ENCODE measurements at regions not wholly inside any gene's neighbourhood (a gene's known extent, or its start where the extent isn't known, plus 50 kb on each side); places are given as distances from the start of the nearest gene placed in this dataset.

DNA sequence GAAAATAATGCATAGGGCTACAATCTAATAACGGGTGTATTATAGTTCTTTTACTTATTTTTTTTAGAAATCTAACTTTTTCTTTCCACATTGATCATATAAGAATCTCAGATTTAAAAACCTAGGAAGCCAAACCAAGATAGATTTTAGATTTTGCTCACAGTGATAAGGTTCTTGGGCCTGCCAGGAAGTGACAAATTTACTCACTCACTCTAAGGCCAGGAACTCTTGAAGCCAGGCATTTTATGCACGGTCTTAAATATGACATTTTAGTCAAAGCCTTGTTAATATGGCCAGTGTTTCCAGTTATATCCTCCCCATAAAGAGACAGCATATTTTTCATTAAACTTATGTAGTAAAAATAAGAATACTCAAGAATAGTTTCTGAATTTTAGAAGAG, 271.4 kb downstream of the SQOR start:
- TF ChIP-seq YY1 (IDR thresholded peaks at IDR 0.05; ENCODE audit: low read depth) (no peak), RAD21 (IDR thresholded peaks at IDR 0.05; ENCODE audit: low read depth) (no peak), TEAD4 (IDR thresholded peaks at IDR 0.05) (no peak), EP300 (IDR thresholded peaks at IDR 0.05; ENCODE audit: borderline replicate concordance) (no peak), ZBTB7A (IDR thresholded peaks at IDR 0.05; ENCODE audit: low read depth) (no peak), CEBPB (IDR thresholded peaks at IDR 0.05) (no peak), FOXM1 (IDR thresholded peaks at IDR 0.05; ENCODE audit: borderline replicate concordance, low read depth) (no peak)
- TF ChIP-seq, protein P1, sequence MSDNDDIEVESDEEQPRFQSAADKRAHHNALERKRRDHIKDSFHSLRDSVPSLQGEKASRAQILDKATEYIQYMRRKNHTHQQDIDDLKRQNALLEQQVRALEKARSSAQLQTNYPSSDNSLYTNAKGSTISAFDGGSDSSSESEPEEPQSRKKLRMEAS (IDR thresholded peaks at IDR 0.05): no peak
- TF ChIP-seq, protein P2, sequence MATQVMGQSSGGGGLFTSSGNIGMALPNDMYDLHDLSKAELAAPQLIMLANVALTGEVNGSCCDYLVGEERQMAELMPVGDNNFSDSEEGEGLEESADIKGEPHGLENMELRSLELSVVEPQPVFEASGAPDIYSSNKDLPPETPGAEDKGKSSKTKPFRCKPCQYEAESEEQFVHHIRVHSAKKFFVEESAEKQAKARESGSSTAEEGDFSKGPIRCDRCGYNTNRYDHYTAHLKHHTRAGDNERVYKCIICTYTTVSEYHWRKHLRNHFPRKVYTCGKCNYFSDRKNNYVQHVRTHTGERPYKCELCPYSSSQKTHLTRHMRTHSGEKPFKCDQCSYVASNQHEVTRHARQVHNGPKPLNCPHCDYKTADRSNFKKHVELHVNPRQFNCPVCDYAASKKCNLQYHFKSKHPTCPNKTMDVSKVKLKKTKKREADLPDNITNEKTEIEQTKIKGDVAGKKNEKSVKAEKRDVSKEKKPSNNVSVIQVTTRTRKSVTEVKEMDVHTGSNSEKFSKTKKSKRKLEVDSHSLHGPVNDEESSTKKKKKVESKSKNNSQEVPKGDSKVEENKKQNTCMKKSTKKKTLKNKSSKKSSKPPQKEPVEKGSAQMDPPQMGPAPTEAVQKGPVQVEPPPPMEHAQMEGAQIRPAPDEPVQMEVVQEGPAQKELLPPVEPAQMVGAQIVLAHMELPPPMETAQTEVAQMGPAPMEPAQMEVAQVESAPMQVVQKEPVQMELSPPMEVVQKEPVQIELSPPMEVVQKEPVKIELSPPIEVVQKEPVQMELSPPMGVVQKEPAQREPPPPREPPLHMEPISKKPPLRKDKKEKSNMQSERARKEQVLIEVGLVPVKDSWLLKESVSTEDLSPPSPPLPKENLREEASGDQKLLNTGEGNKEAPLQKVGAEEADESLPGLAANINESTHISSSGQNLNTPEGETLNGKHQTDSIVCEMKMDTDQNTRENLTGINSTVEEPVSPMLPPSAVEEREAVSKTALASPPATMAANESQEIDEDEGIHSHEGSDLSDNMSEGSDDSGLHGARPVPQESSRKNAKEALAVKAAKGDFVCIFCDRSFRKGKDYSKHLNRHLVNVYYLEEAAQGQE (IDR thresholded peaks at IDR 0.05; ENCODE audit: low read depth): no peak
- TF ChIP-seq, protein P3, sequence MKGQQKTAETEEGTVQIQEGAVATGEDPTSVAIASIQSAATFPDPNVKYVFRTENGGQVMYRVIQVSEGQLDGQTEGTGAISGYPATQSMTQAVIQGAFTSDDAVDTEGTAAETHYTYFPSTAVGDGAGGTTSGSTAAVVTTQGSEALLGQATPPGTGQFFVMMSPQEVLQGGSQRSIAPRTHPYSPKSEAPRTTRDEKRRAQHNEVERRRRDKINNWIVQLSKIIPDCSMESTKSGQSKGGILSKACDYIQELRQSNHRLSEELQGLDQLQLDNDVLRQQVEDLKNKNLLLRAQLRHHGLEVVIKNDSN (IDR thresholded peaks at IDR 0.05): no peak
